ENCODE measurements at regions not wholly inside any gene's neighbourhood (a gene's known extent, or its start where the extent isn't known, plus 50 kb on each side); places are given as distances from the start of the nearest gene placed in this dataset.

- H3K27ac ChIP-seq: no peak overlapping the region
- H3K27me3 ChIP-seq: peaks cover 10% of the 10 kb centered on the region
- no peaks in the 10 kb centered on the region for H3K9me3 ChIP-seq (ENCODE audit: low read depth)
- H3K4me1 ChIP-seq (ENCODE audit: low read depth): no peaks in the 10 kb centered on the region
- H3K4me3 ChIP-seq: no peak overlapping the region
- no peaks in the 10 kb centered on the region for H3K36me3 ChIP-seq
- TF ChIP-seq CTCF (IDR thresholded peaks at IDR 0.05; ENCODE audit: low read depth, low read length): no peak
- no peak for DNase-seq (ENCODE audit: low read depth in 1 of 2, low spot score in 1 of 2)
These were observed 74.8 kb downstream of the IRX6 start for GRCh38 chr16:55398762-55399161.

- no peak for TF ChIP-seq CTCF (IDR thresholded peaks at IDR 0.05; ENCODE audit: low read depth, low read length)
- H3K27me3 ChIP-seq: peaks cover 20% of the 10 kb centered on the region
- no peak overlapping the region for H3K4me3 ChIP-seq
- H3K9me3 ChIP-seq (ENCODE audit: low read depth): no peaks in the 10 kb centered on the region
- H3K36me3 ChIP-seq: no peaks in the 10 kb centered on the region
- DNase-seq (ENCODE audit: low read depth in 1 of 2, low spot score in 1 of 2): no peak
- no peaks in the 10 kb centered on the region for H3K4me1 ChIP-seq (ENCODE audit: low read depth)
- H3K27ac ChIP-seq: no peak overlapping the region
These were observed 75.9 kb downstream of the IRX6 start for GRCh38 chr16:55399911-55400310.

GRCh38 chr16:55401046-55401445 is 77.0 kb downstream of the IRX6 start:
- H3K4me1 ChIP-seq (ENCODE audit: low read depth): no peaks in the 10 kb centered on the region
- H3K36me3 ChIP-seq: no peaks in the 10 kb centered on the region
- no peaks in the 10 kb centered on the region for H3K9me3 ChIP-seq (ENCODE audit: low read depth)
- H3K4me3 ChIP-seq: no peak overlapping the region
- no peak overlapping the region for H3K27ac ChIP-seq
- peaks cover 24% of the 10 kb centered on the region for H3K27me3 ChIP-seq
- TF ChIP-seq CTCF (IDR thresholded peaks at IDR 0.05; ENCODE audit: low read depth, low read length): no peak
- DNase-seq (ENCODE audit: low read depth in 1 of 2, low spot score in 1 of 2): no peak

- Histone ChIP-seq H3K9me3 (ENCODE audit: low read depth) (no peaks in the 10 kb centered on the region), H3K27me3 (peaks cover 29% of the 10 kb centered on the region), H3K27ac (no peak overlapping the region), H3K4me1 (ENCODE audit: low read depth) (no peaks in the 10 kb centered on the region), H3K36me3 (no peaks in the 10 kb centered on the region), H3K4me3 (no peak overlapping the region)
- no peak for DNase-seq (ENCODE audit: low read depth in 1 of 2, low spot score in 1 of 2)
- no peak for TF ChIP-seq CTCF (IDR thresholded peaks at IDR 0.05; ENCODE audit: low read depth, low read length)
These were observed 75.5 kb upstream of the MMP2 start for GRCh38 chr16:55403464-55403863.

GRCh38 chr16:55406651-55407050 is 72.3 kb upstream of the MMP2 start:
- H3K27me3 ChIP-seq: peaks cover 29% of the 10 kb centered on the region
- H3K9me3 ChIP-seq (ENCODE audit: low read depth): no peaks in the 10 kb centered on the region
- no peak overlapping the region for H3K4me3 ChIP-seq
- no peaks in the 10 kb centered on the region for H3K36me3 ChIP-seq
- H3K4me1 ChIP-seq (ENCODE audit: low read depth): no peaks in the 10 kb centered on the region
- no peak overlapping the region for H3K27ac ChIP-seq
- DNase-seq (ENCODE audit: low read depth in 1 of 2, low spot score in 1 of 2): no peak
- no peak for TF ChIP-seq CTCF (IDR thresholded peaks at IDR 0.05; ENCODE audit: low read depth, low read length)

- H3K4me3 ChIP-seq: no peak overlapping the region
- H3K4me1 ChIP-seq (ENCODE audit: low read depth): no peaks in the 10 kb centered on the region
- H3K27me3 ChIP-seq: peaks cover 27% of the 10 kb centered on the region
- DNase-seq (ENCODE audit: low read depth in 1 of 2, low spot score in 1 of 2): no peak
- no peaks in the 10 kb centered on the region for H3K36me3 ChIP-seq
- H3K9me3 ChIP-seq (ENCODE audit: low read depth): no peaks in the 10 kb centered on the region
- TF ChIP-seq CTCF (IDR thresholded peaks at IDR 0.05; ENCODE audit: low read depth, low read length): no peak
- H3K27ac ChIP-seq: no peak overlapping the region
These were observed 70.3 kb upstream of the MMP2 start for GRCh38 chr16:55408661-55409060.

Data from cardiac muscle cell (in vitro differentiated cells and primary cell).